GM19397 (cell line): ENCODE measurements at regions not wholly inside any gene's neighbourhood (a gene's known extent, or its start where the extent isn't known, plus 50 kb on each side); places are given as distances from the start of the nearest gene placed in this dataset.
A peak's percentile ranks its signal among the peaks of the same experiment; 100 is the strongest.
"Not testable (repeated sequence)": the region's sequence is repeated elsewhere in the genome, so short reads cannot be mapped to it uniquely, and the experiment has no call there.

Source experiments
- ATAC-seq: cut with Tn5 transposase; IDR thresholded peaks from one replicate; pipeline ENCODE4 v1.9.1; 2021; ENCODE audit warnings: mild to moderate bottlenecking, moderate library complexity; ENCODE audit not compliant: unreplicated experiment

GRCh38 chr3:67064105-67064504, 66.0 kb downstream of the KBTBD8 start:
- no peak for ATAC-seq

DNA sequence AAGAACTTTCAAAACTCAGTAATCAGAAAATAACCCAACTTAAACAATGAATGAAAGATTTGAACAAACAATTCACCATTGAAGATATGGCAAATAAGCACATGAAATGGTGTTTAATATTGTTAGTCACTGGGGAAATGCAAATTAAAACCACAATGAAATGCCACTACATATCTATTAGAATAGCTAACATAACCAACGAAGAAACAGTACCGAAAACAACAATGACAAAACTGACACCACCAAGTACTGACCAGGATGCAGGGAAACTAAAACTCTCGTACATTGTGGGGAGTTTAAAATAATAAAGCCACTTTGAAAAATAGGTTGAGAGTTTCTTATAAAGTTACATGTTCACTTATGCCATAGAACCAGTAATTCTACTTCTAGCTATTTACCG, 69.1 kb downstream of the KBTBD8 start:
- peak; percentile 68 for ATAC-seq

DNA sequence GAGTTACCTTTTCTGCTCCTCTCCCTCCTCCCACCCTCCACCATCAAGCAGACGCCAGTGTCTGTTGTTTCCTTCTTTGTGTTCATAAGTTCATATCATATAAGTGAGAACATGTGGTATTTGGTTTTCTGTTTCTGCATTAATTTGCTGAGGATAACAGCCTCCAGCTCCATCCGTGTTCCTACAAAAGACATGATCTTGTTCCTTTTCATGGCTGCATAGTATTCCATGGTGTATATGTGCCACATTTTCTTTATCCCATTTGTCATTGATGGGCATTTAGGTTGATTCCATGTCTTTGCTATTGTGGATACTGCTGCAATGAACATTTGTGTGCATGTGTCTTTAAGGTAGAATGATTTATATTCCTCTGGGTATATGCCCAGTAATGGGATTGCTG, 74.5 kb downstream of the KBTBD8 start:
- ATAC-seq, result not testable (repeated sequence)

- ATAC-seq, result no peak
These were observed 75.7 kb downstream of the KBTBD8 start for GRCh38 chr3:67073812-67074211.

DNA sequence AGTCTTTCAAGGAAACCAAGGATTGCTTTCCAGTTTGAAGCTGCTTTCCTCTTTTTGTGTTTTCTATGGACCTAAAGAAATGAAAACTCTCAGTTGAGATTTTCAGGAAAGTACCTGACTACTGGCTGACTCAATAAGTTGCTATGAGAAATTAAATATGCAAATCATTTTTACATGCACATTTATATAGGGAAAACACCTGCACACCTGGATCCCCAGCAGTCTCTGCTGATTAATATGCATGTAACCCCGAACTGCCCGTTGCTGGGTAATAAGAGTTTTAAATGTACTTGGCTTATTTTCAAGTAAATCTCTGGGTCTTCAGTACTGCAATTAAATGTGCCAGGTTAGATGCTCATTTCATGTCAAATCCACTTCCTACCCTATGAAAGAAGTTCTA, 77.2 kb downstream of the KBTBD8 start:
- ATAC-seq, result no peak

- no peak for ATAC-seq
These were observed 78.5 kb downstream of the KBTBD8 start for GRCh38 chr3:67076607-67077006.

- ATAC-seq, result no peak
These were observed 79.5 kb downstream of the KBTBD8 start for GRCh38 chr3:67077656-67078055.

DNA sequence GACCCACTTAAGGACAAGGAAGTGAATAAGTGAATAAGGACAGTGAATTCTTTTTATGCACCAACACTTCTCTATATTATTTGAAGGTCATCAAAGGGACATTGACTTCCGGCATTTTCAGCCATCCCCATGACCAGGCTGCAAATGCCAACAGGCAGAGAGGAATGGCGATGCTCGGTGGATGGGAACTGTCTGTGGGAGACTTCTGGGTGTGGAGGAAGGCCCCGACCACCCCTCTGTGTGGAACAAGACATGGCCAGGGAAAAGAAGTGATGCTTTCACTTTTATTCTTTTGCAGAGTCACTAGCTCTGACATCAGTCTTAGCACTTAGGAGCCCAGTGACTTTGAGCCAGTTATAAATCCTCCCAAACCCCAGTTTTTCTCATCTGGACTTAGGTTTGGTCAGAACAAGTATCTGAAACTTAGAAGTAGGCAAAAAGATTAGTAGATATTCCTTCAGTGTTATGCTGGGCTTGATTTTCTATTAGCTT, 84.5 kb downstream of the KBTBD8 start:
- no peak for ATAC-seq

DNA sequence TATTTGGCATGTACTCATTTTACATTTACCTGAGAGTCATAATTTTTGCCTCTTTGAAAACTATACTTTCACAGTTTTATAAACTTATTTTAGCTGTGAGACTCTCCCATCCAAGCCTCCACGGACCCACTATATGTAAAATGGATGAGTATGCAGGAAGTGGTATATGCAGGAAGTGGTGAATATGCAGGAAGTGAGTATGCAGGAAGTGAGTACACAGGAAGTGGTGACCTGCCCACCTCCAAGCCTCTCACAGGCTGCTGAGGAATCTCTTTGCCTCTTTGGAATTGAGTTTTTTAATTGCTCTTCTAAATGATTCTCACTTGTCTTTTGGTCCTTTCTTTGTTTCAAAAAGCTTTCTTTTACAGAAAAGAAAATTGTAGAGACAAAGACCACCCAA, 85.2 kb downstream of the KBTBD8 start:
- ATAC-seq, result peak; percentile 69

DNA sequence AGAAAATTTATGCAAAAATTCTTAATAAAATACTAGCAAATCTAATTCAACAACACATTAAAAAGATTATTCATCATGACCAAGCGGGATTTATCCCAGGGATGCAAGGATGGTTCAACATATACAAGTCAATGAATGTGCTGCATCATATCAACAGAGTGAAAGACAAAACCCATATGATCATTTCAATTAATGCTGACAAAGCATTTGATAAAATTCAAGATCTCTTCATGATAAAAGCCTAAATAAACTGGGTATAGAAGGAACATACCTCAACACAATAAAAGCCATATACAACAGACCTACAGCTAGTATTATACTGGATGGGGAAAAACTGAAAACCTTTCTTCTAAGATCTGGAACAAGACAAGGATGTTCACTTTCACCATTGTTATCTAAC, 89.7 kb downstream of the KBTBD8 start:
- ATAC-seq, result no peak

- no peak for ATAC-seq
These were observed 92.4 kb downstream of the KBTBD8 start for GRCh38 chr3:67090474-67090873.

- no peak for ATAC-seq
These were observed 95.2 kb downstream of the KBTBD8 start for GRCh38 chr3:67093305-67093704.

GRCh38 chr3:67094167-67094566, 96.1 kb downstream of the KBTBD8 start:
- no peak for ATAC-seq

- no peak for ATAC-seq
These were observed 96.7 kb downstream of the KBTBD8 start for GRCh38 chr3:67094774-67095173.

DNA sequence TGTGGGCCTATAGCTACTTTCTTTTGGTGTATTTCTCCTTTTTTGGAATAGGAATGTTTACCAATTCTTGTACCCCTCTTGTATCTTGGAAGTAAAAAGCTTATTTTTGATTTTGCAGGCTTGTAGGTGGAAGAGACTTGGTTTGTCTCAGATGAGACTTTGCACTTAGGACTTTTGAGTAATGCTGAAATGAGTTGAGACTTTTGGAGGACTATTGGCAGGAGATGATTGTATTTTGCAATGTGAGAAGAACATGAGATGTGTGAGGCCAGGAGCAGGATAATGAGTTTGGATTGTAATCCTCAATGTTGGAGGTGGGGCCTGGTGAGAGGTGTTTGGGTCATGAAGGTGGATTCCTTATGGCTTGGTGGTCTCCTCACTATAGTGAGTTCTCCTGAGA, 106.3 kb downstream of the KBTBD8 start:
- no peak for ATAC-seq

DNA sequence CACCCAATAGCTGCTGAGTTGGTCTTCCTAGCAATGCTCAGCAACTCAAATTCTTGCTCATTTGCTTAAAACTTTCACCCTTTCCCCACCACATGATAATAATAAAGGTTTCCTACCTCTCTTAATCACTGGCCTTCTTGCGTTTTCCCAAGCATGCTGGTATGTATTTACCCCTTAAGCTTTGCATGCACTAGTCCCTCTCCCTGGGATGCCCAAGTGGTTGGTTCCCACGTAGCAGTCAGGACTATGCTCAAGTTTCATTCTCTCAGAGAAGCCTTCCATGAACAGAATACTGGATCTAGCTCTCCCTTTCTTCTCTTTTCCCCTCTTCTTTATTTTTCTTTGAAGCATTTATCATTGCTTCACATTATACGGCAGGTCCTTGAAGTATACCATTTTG, 108.8 kb downstream of the KBTBD8 start:
- no peak for ATAC-seq

- no peak for ATAC-seq
These were observed 111.6 kb downstream of the KBTBD8 start for GRCh38 chr3:67109651-67110204.

- peak; percentile 97 for ATAC-seq
These were observed 115.8 kb downstream of the KBTBD8 start for GRCh38 chr3:67113802-67114407.

- ATAC-seq, result no peak
These were observed 120.0 kb downstream of the KBTBD8 start for GRCh38 chr3:67118122-67118521.

- ATAC-seq, result no peak
These were observed 120.5 kb downstream of the KBTBD8 start for GRCh38 chr3:67118635-67119034.

DNA sequence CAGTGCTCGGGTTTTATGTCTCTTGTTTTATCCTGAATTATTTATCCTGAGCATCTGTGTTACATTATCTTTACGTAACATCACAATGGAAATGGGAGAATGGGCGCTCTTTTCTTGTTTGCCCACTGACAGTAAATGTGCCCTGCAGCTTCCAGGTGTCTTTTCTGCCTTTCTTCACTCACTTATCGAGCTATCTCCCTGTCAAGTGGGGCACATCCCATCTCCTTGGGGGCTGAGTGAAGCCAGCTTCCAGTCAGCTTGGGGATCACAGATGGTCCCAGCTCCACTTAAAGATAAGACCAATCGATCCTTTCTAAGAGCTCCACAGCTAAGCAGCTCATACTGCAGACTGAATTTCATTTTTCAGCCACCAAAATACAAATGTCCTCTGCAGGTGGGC, 125.8 kb downstream of the KBTBD8 start:
- ATAC-seq, result no peak

- no peak for ATAC-seq
These were observed 129.1 kb downstream of the KBTBD8 start for GRCh38 chr3:67127254-67127653.

DNA sequence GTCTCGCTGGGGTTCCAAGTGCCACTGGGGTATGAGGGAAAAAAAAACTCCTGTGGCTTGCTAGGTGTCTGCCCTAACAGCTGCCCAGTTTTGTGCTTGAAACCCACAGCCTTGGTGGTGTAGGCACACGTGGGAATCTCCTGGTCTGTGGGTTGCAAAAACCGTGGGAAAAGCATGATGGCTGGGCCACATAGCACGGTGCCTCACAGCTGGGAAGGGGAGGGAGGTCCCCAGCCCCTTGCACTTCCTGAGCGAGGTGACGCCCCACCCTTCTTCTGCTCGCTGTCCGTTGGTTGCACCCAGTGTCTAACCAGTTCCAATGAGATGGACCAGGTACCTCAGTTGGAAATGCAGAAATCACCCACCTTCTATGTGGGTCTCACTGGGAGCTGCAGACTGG, 144.3 kb downstream of the KBTBD8 start:
- ATAC-seq, result no peak
